ENCODE measurements at regions not wholly inside any gene's neighbourhood (a gene's known extent, or its start where the extent isn't known, plus 50 kb on each side); places are given as distances from the start of the nearest gene placed in this dataset.
A peak's percentile ranks its signal among the peaks of the same experiment; 100 is the strongest.

DNA sequence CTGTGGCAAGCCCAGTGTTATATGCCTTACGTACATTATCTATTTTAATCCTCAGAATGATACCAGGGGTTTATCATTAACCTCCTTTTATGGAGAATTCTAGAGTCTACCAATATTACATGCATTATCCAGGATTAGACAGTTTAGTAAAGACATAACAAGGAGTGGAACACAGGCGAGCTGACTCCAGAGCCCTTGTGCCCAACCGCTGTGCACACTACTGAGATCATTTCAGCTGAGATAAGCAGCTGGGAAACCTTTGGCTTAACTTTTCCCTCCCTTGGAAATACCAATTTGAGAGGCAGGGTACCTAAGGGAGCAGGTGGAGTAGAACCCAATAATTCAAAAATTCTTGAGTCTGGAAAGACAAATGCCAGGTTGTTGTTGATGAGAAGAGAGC lies 59.8 kb upstream of the ATP1B1 start:
- Histone ChIP-seq H3K27me3 (no peaks in the 10 kb centered on the region), H3K36me3 (no peaks in the 10 kb centered on the region), H3K9me3 (no peaks in the 10 kb centered on the region), H3K4me1 (ENCODE audit: insufficient read depth) (peaks cover 1% of the 10 kb centered on the region), H3K4me3 (no peak overlapping the region), H3K27ac (no peak overlapping the region)
- TF ChIP-seq, protein P1, sequence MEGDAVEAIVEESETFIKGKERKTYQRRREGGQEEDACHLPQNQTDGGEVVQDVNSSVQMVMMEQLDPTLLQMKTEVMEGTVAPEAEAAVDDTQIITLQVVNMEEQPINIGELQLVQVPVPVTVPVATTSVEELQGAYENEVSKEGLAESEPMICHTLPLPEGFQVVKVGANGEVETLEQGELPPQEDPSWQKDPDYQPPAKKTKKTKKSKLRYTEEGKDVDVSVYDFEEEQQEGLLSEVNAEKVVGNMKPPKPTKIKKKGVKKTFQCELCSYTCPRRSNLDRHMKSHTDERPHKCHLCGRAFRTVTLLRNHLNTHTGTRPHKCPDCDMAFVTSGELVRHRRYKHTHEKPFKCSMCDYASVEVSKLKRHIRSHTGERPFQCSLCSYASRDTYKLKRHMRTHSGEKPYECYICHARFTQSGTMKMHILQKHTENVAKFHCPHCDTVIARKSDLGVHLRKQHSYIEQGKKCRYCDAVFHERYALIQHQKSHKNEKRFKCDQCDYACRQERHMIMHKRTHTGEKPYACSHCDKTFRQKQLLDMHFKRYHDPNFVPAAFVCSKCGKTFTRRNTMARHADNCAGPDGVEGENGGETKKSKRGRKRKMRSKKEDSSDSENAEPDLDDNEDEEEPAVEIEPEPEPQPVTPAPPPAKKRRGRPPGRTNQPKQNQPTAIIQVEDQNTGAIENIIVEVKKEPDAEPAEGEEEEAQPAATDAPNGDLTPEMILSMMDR (IDR thresholded peaks at IDR 0.05): no peak
- no peak for TF ChIP-seq POLR2A (IDR thresholded peaks at IDR 0.05)
- TF ChIP-seq EP300 (IDR thresholded peaks at IDR 0.05): no peak
- DNase-seq: no peak
- intact Hi-C loops (cut with DNase I): no loop called here
- WGBS, 3 donors: 93 to 97% (median 93%) methylated on average over 3 of the region's 3 CpGs

DNA sequence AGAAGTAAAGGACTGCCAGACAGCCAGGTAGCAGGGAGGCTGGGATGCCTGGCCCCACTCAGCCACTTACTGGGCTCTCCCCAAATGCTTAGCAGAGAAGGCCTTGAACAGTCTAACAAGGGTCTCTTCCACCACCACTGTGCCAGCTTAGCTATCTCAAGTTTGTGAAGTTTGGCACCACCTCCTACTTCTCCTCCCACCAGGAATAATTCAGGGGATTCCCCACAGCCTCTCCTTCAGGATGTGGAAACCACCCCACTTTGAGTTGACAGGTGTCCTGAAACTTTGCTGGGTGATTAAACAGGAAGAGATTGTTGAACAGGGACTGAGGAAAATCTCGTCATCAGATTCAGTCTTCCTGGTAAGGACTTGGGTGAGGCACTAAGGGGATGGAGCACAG lies 59.4 kb upstream of the ATP1B1 start:
- TF ChIP-seq, protein P1 (IDR thresholded peaks at IDR 0.05): no peak
- TF ChIP-seq EP300 (IDR thresholded peaks at IDR 0.05) (no peak), POLR2A (IDR thresholded peaks at IDR 0.05) (no peak)
- WGBS, 3 donors: 78 to 91% (median 88%) methylated on average over 1 of the region's 1 CpG
- intact Hi-C loops (cut with DNase I): no loop called here

DNA sequence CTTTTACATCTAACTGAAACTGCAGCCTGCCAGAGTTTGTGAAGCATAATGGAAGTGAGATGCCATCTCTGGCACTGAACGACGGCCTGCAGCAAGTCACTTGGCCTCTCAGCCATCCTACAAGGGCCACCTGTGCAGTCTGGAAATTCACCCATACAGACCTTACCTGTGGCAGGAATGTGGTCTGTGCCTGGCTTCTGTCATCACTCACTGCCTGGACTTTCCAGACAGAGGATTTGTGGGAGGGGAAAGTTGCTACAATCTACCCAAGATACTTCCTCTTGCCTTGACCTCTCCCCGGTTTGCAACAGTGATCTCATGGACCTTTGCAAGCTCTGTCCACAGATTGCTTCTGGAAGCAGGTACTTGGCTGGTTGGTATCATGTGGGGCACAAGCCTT lies 58.4 kb upstream of the ATP1B1 start:
- H3K4me1 ChIP-seq (ENCODE audit: insufficient read depth): peaks cover 1% of the 10 kb centered on the region
- no peak overlapping the region for H3K27ac ChIP-seq
- no peaks in the 10 kb centered on the region for H3K27me3 ChIP-seq
- intact Hi-C loops (cut with DNase I): no loop called here
- TF ChIP-seq EP300 (IDR thresholded peaks at IDR 0.05): no peak
- TF ChIP-seq, protein P1 (IDR thresholded peaks at IDR 0.05): no peak
- TF ChIP-seq POLR2A (IDR thresholded peaks at IDR 0.05): no peak
- no peak for DNase-seq
- no peak overlapping the region for H3K4me3 ChIP-seq
- H3K36me3 ChIP-seq: no peaks in the 10 kb centered on the region
- 78 to 89% (median 82%) methylated on average over 3 of the region's 3 CpGs for WGBS, 3 donors
- H3K9me3 ChIP-seq: no peaks in the 10 kb centered on the region

More for the DNA sequence above, 59.4 kb upstream of the ATP1B1 start:
- H3K4me3 ChIP-seq: no peak overlapping the region
- no peaks in the 10 kb centered on the region for H3K27me3 ChIP-seq
- peaks cover 1% of the 10 kb centered on the region for H3K4me1 ChIP-seq (ENCODE audit: insufficient read depth)
- no peaks in the 10 kb centered on the region for H3K36me3 ChIP-seq
- no peak for DNase-seq
- H3K9me3 ChIP-seq: no peaks in the 10 kb centered on the region
- H3K27ac ChIP-seq: no peak overlapping the region

DNA sequence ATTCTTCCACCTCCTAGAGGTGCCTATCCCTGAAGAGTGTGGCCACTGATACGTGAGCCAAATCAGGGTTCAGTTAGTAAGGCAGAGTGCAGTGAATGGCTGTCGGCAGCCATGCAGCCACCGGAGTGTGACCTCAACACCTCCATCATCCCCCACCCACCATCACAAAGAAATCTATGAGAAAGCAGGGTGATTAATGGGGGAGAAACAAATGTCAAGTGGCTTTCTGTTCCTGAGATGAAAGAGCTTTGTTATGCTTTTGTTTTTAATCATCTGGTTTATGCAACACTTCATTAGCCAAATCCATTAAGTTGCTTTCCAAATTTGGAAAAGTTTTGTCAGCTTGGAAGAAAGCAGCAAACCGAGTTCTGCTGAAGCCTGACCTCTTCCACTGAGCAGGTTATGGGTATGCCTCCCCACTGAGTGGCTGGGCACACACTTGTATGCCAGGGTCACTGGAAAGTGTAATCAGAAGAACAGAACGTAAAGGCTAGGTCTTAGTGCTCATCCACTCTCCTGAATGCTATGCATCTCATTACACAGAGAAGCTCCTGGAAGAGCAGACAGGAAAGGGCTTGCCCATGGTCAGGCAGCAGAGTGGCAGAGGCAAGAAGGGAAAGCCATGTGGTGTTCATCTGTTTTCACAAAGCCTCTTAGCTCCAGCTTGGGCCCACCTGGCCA lies 57.1 kb upstream of the ATP1B1 start:
- H3K4me1 ChIP-seq (ENCODE audit: insufficient read depth): peaks cover 1% of the 10 kb centered on the region
- no peaks in the 10 kb centered on the region for H3K27me3 ChIP-seq
- WGBS, 3 donors: 40 to 44% (median 41%) methylated on average over 5 of the region's 5 CpGs
- no peak overlapping the region for H3K4me3 ChIP-seq
- H3K27ac ChIP-seq: no peak overlapping the region
- TF ChIP-seq, protein P1 (IDR thresholded peaks at IDR 0.05): no peak
- TF ChIP-seq POLR2A (IDR thresholded peaks at IDR 0.05) (no peak), EP300 (IDR thresholded peaks at IDR 0.05) (no peak)
- H3K36me3 ChIP-seq: no peaks in the 10 kb centered on the region
- DNase-seq: peak in 1 of 5 donors; percentile 16
- intact Hi-C loops (cut with DNase I): no loop called here
- no peaks in the 10 kb centered on the region for H3K9me3 ChIP-seq

All from ovary (tissue), 7 donors.